CD4-positive, CD25-positive, alpha-beta regulatory T cell (primary cell): ENCODE measurements at regions not wholly inside any gene's neighbourhood (a gene's known extent, or its start where the extent isn't known, plus 50 kb on each side); places are given as distances from the start of the nearest gene placed in this dataset.

Experiments
- ATAC-seq, 2 donors: fragments of 150-1000 bp; cut with Tn5 transposase; one replicate each; pipeline ENCODE4 v1.10.0; 2021; ENCODE audit warnings: low read depth in 2 of 2, moderate number of reproducible peaks in 2 of 2, moderate library complexity in 1 of 2
- DNase-seq, 3 donors: peaks; one replicate each; pipeline versions ENCODE4 v3.0.0 to v3.0.0-alpha.2; 2012 to 2022; ENCODE audit warnings: mixed read lengths in 1 of 3
- H3K27ac ChIP-seq: one replicate; pipeline ENCODE4 v1.7.0; 2013; ENCODE audit warnings: mild to moderate bottlenecking, low read length; ENCODE audit not compliant: insufficient read depth, poor library complexity, severe bottlenecking
- H3K27me3 ChIP-seq: one replicate; pipeline ENCODE4 v1.7.0; 2013; ENCODE audit warnings: low read length; ENCODE audit not compliant: control insufficient read depth, insufficient read depth
- H3K36me3 ChIP-seq: one replicate; pipeline ENCODE4 v1.7.0; 2013; ENCODE audit warnings: mild to moderate bottlenecking, low read length, moderate library complexity; ENCODE audit not compliant: control insufficient read depth, insufficient read depth
- H3K4me1 ChIP-seq: 2 replicates; pipeline ENCODE4 v1.7.0; 2013; ENCODE audit warnings: mild to moderate bottlenecking, low read length; ENCODE audit not compliant: insufficient read depth, control insufficient read depth, poor library complexity, severe bottlenecking
- H3K4me3 ChIP-seq: one replicate; pipeline ENCODE4 v1.7.0; 2013; ENCODE audit warnings: low read depth, mild to moderate bottlenecking, low read length, moderate library complexity
- H3K9me3 ChIP-seq, 2 experiments: 1 replicate in 1 of 2; 2 replicates in 1 of 2; pipeline ENCODE4 v1.7.0; 2013; ENCODE audit warnings: low read length in 2 of 2, mild to moderate bottlenecking in 1 of 2, moderate library complexity in 1 of 2; ENCODE audit not compliant: control insufficient read depth in 2 of 2
- H3K27ac Mint-ChIP-seq, 3 donors: one replicate each; pipeline ENCODE4 v1.8.0; 2020 to 2022; ENCODE audit warnings: mild to moderate bottlenecking in 3 of 3, mixed read lengths in 3 of 3, moderate library complexity in 2 of 3
- H3K27me3 Mint-ChIP-seq: one replicate; pipeline ENCODE4 v1.8.0; 2022; ENCODE audit warnings: mild to moderate bottlenecking, mixed read lengths
- H3K36me3 Mint-ChIP-seq: one replicate; pipeline ENCODE4 v1.8.0; 2020; ENCODE audit warnings: mixed read lengths
- H3K4me1 Mint-ChIP-seq, 4 donors: one replicate each; pipeline ENCODE4 v1.8.0; 2020 to 2022; ENCODE audit warnings: mixed read lengths in 4 of 4, mild to moderate bottlenecking in 1 of 4
- H3K4me3 Mint-ChIP-seq, 4 donors: one replicate each; pipeline ENCODE4 v1.8.0; 2020 to 2022; ENCODE audit warnings: mild to moderate bottlenecking in 4 of 4, mixed read lengths in 4 of 4, moderate library complexity in 3 of 4
- H3K9me3 Mint-ChIP-seq, 7 donors: one replicate each; pipeline ENCODE4 v1.8.0; 2020 to 2022; ENCODE audit warnings: mixed read lengths in 7 of 7, mild to moderate bottlenecking in 3 of 7, moderate library complexity in 2 of 7

DNA sequence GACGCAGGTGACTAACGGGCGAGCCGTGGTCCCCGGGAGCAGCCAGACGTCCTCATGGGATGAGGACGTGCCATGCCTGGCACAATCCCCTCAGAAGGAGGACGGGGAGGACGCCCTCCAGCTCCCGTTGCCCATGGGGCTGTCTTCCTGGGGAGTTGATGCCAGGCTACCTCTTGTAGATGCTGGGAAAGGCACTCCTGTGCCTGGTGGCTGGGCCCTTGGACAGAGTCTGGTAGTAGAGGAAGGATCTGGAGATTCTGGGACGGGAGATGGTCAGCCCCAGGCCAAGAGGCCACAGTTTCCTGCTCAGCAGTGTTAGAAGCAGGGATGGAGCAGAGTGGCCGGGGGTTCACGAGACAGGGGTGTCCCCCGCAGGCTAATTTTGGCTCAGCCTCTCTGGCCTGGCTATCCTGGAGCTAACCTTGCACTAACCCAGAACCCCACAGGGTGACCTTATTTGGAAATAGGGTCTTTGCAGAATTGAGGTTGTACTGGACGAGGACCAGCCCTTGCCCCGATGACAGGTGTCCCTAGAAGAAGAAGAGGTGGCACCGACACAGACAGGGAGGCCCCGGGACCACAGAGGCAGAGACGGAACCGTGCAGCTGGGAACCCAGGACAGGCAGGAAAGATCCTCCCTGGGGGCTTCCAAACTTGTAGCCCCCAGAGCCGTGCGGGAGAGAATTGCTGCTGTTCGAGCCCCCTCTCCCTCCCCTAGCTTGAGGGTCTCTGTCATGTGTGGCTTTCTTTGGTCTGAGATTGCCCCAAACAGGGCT, 50.1 kb upstream of the ADRA2C start:
- ATAC-seq (no peak), DNase-seq (no peak)
- H3K27me3 ChIP-seq = no peaks in the 10 kb centered on the region
- Mint-ChIP-seq H3K27ac (no peak overlapping the region), H3K4me1 (no peaks in the 10 kb centered on the region), H3K36me3 (no peaks in the 10 kb centered on the region), H3K9me3 (peaks cover 0 to 12% (median 2%) of the 10 kb centered on the region in 7 donors), H3K27me3 (no peaks in the 10 kb centered on the region), H3K4me3 (no peak overlapping the region)
- H3K4me3 ChIP-seq = no peak overlapping the region
- H3K36me3 ChIP-seq = no peaks in the 10 kb centered on the region
- no peak overlapping the region for H3K27ac ChIP-seq
- no peaks in the 10 kb centered on the region for H3K9me3 ChIP-seq
- no peaks in the 10 kb centered on the region for H3K4me1 ChIP-seq

DNA sequence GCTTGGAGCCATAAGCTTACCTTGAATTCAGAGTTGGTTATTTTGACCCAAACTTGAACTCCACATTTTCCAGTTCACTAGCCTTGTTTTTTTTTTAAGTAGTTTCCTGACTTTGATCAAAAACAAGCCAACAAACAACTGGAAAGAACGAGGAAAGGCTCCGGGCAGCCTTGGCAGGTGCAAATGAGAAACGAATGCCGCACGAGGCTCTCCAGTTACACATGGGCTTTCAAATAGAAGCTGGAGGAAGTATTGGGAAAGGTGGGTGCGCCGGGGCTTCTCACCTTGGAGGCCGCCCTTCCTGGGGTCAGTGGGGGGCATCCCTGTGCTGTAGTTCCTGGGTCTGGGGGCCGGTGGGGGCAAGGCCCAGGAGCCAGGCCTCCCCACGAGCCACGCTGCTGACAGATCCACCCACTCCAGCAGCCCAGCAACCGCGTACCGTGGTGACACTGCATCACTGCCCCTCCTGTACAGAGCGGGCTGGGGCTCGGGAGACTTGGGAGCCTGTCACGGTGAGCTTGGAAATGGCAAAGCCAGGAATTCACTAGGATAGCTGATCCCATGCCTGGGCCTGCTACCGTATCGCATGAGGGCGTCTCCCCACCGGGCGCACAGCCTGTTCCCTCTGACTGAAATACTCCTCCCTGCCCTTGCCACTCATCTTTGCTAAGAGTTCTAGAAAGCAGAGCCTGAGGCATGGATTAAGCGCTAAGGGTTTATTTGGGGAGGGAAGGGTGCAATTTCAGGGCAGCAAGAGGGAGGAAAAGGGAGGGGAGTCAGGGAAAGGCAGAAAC, 50.9 kb upstream of the ADRA2C start:
- H3K36me3 ChIP-seq = no peaks in the 10 kb centered on the region
- H3K9me3 Mint-ChIP-seq = peaks cover 0 to 12% (median 2%) of the 10 kb centered on the region in 7 donors
- H3K4me1 ChIP-seq = no peaks in the 10 kb centered on the region
- no peaks in the 10 kb centered on the region for H3K27me3 Mint-ChIP-seq
- no peaks in the 10 kb centered on the region for H3K36me3 Mint-ChIP-seq
- H3K27ac ChIP-seq = no peak overlapping the region
- no peaks in the 10 kb centered on the region for H3K9me3 ChIP-seq
- H3K4me1 Mint-ChIP-seq = no peaks in the 10 kb centered on the region
- no peak overlapping the region for H3K4me3 Mint-ChIP-seq
- H3K4me3 ChIP-seq = no peak overlapping the region
- no peak overlapping the region for H3K27ac Mint-ChIP-seq
- ATAC-seq (no peak), DNase-seq (no peak)
- H3K27me3 ChIP-seq = no peaks in the 10 kb centered on the region

DNA sequence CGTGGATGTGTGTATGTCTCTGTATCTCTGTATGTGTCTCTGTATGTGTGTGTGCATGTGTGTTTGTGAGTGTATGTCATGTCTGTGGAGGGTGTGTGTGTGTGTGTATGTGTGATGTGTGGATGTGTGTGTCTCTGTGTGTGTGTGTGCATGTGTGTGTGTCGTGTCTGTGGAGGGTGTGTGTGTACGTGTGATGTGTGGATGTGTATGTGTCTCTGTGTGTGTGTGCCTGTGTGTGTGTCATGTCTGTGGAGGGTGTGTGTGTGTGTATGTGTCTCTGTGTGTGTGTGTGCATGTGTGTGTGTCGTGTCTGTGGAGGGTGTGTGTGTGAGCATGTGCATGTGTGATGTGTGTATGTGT, 51.6 kb upstream of the ADRA2C start:
- no peak overlapping the region for H3K27ac ChIP-seq
- H3K27me3 Mint-ChIP-seq = no peaks in the 10 kb centered on the region
- H3K36me3 ChIP-seq = no peaks in the 10 kb centered on the region
- DNase-seq (no peak), ATAC-seq (no peak)
- no peak overlapping the region for H3K4me3 ChIP-seq
- H3K9me3 ChIP-seq = no peaks in the 10 kb centered on the region
- H3K4me1 Mint-ChIP-seq = no peaks in the 10 kb centered on the region
- H3K36me3 Mint-ChIP-seq = no peaks in the 10 kb centered on the region
- no peaks in the 10 kb centered on the region for H3K4me1 ChIP-seq
- no peaks in the 10 kb centered on the region for H3K27me3 ChIP-seq
- no peak overlapping the region for H3K4me3 Mint-ChIP-seq
- peaks cover 0 to 11% (median 2%) of the 10 kb centered on the region in 7 donors for H3K9me3 Mint-ChIP-seq
- H3K27ac Mint-ChIP-seq = no peak overlapping the region

DNA sequence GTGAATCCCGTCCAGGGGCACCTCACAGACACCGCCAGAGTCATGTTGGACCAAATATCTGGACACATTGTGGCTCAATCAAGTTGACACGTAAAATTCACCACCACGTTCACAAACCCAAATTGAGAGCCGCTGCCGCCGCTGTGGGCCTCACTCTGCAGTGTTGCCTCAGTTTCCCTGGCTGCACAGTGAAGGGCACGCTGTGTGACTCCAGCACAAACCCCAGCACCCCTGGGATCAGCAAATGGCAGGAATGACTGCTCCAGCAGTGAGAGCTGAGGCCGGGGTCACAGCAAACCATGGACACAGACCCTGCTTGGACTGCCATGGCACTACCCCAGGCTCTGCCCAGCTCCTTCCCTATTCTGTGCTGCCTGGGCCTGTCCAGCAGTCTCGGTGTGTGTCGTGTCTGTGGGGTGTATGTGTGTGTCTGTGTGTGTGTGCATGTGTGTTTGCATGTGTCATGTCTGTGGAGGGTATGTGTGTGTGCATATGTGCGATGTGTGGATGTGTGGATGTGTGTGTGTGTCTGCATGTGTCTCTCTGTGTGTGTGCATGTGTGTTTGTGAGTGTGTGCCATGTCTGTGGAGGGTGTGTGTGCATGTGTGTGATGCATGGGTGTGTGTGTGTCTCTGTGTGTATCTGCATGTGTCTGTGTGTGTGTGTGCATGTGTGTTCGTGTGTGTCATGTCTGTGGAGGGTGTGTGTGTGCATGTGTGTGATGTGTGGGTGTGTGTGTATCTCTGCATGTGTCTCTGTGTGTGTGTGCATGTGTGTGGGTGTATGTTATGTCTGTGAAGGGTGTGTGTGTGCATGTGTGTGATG, 52.2 kb upstream of the ADRA2C start:
- Histone ChIP-seq H3K27me3 (no peaks in the 10 kb centered on the region), H3K27ac (no peak overlapping the region), H3K4me1 (no peaks in the 10 kb centered on the region), H3K36me3 (no peaks in the 10 kb centered on the region), H3K9me3 (no peaks in the 10 kb centered on the region), H3K4me3 (no peak overlapping the region)
- no peak for DNase-seq
- no peaks in the 10 kb centered on the region for H3K4me1 Mint-ChIP-seq
- no peak for ATAC-seq
- H3K27me3 Mint-ChIP-seq = no peaks in the 10 kb centered on the region
- no peaks in the 10 kb centered on the region for H3K36me3 Mint-ChIP-seq
- H3K4me3 Mint-ChIP-seq = no peak overlapping the region
- no peak overlapping the region for H3K27ac Mint-ChIP-seq
- H3K9me3 Mint-ChIP-seq = peaks cover 0 to 9% (median 2%) of the 10 kb centered on the region in 7 donors

DNA sequence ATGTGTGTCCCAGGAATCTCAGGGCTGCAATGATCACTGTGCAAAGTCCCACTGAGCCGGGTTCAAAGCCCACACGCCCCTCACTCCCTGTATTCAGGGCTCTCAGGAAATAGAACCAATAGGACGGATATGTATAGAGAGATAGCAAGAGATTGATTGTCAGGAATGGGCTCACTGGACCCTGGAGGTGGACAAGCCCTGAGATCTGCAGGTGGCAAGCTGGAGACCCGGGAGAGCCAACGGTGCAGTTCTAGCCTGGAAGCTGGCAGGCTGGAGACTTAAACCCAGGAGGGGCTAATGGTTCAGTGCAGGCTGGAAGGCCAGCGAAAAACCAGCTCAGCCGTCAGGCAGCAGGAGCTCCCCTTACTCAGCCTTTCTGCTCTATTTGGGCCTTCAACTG, 52.8 kb upstream of the ADRA2C start:
- Histone ChIP-seq H3K27me3 (no peaks in the 10 kb centered on the region), H3K4me1 (no peaks in the 10 kb centered on the region), H3K36me3 (no peaks in the 10 kb centered on the region), H3K9me3 (no peaks in the 10 kb centered on the region), H3K27ac (no peak overlapping the region), H3K4me3 (no peak overlapping the region)
- Mint-ChIP-seq H3K9me3 (peaks cover 0 to 5% (median 0%) of the 10 kb centered on the region in 7 donors), H3K36me3 (no peaks in the 10 kb centered on the region), H3K4me1 (no peaks in the 10 kb centered on the region), H3K27ac (no peak overlapping the region), H3K4me3 (no peak overlapping the region), H3K27me3 (no peaks in the 10 kb centered on the region)
- no peak for ATAC-seq
- no peak for DNase-seq

DNA sequence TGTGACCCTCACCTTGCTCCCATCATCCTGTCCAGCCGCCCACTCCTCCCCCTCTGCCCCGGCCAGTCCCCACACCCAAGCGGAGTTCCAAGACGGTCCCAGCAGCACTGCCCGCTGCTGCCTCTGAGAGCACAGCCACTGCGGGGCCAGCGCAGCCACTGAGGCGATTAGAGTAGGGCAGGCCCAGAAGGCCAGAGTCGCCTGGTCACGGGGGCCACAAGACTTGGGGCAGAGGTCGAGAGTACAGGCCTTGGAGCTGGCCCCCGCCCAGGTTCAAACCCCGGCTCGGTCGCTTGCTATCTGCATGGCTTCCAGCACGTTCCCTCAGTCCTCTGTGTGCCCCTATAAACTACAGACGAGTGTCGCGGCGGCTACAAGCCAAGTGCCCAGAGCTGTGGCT, 53.2 kb upstream of the ADRA2C start:
- no peak overlapping the region for H3K27ac Mint-ChIP-seq
- H3K9me3 ChIP-seq = no peaks in the 10 kb centered on the region
- no peaks in the 10 kb centered on the region for H3K36me3 Mint-ChIP-seq

DNA sequence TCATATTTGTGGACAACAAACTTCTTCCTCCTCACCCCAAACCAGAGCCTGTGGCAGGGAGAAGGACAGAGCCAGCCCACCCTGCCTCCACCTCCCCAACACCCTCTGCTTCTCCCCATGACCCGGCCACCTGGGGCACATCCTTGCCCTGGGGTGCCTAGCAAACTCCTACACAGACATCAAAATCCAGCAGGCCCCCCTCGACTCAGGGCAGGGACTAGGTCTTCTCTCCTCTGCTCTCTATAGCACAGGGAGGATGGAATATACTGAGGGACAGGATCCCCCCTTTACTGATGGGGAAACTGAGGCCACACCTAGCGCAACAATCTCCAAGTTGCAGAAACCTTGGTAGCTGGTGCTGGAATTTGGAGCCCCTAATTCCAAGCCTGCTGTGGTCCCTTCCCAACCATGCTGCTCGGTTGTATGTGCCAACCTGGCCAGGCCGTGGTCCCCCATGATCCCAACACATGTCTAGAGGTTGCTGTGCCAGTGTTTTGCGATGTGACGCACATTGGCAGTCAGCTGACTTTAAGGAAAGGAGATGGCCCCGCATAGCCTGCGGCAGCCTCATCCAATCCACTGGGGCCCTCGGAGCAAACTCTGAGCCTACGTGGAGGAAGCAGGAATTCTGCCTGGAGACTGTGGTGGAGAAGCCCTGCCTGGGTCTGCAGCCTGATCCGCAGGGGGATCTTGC, 53.9 kb upstream of the ADRA2C start:
- DNase-seq = no peak
- Mint-ChIP-seq H3K4me3 (no peak overlapping the region), H3K4me1 (no peaks in the 10 kb centered on the region), H3K27ac (no peak overlapping the region), H3K9me3 (no peaks in the 10 kb centered on the region), H3K36me3 (no peaks in the 10 kb centered on the region), H3K27me3 (no peaks in the 10 kb centered on the region)
- H3K27me3 ChIP-seq = no peaks in the 10 kb centered on the region
- H3K4me1 ChIP-seq = no peaks in the 10 kb centered on the region
- H3K4me3 ChIP-seq = no peak overlapping the region
- H3K36me3 ChIP-seq = no peaks in the 10 kb centered on the region
- ATAC-seq = no peak
- no peaks in the 10 kb centered on the region for H3K9me3 ChIP-seq
- H3K27ac ChIP-seq = no peak overlapping the region

More for the DNA sequence above, 53.2 kb upstream of the ADRA2C start:
- Histone ChIP-seq H3K36me3 (no peaks in the 10 kb centered on the region), H3K4me3 (no peak overlapping the region), H3K4me1 (no peaks in the 10 kb centered on the region), H3K27me3 (no peaks in the 10 kb centered on the region), H3K27ac (no peak overlapping the region)
- Mint-ChIP-seq H3K27me3 (no peaks in the 10 kb centered on the region), H3K4me3 (no peak overlapping the region), H3K4me1 (no peaks in the 10 kb centered on the region), H3K9me3 (peaks cover 0 to 3% (median 0%) of the 10 kb centered on the region in 7 donors)
- no peak for DNase-seq
- no peak for ATAC-seq
